ENCODE measurements at regions not wholly inside any gene's neighbourhood (a gene's known extent, or its start where the extent isn't known, plus 50 kb on each side); places are given as distances from the start of the nearest gene placed in this dataset.

DNA sequence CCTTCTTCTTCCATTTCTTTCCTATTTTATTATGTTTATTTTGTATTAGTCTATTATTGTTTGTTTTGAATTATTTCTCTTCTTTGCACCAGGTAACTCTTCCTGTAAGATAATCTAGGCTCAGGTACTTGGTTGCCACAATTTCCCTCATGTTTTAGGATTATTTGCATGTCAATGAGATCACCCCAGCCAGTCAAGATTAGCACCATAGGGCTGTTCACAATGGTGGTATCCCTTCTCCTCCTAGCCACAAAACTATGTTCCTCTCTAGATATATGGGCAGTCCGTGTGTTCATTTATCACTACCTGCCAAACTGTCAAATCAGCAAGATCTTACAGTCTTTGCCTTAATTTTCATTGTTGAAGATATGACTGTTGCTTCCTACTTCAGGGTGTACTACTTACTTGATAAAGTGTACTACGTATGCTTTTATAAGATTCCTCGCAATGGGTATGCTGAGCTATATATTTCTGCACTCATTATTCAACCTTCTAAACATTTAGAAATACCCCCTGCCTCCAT lies 1536.2 kb downstream of the PLA2G4A start:
- no peak for DNase-seq

DNA sequence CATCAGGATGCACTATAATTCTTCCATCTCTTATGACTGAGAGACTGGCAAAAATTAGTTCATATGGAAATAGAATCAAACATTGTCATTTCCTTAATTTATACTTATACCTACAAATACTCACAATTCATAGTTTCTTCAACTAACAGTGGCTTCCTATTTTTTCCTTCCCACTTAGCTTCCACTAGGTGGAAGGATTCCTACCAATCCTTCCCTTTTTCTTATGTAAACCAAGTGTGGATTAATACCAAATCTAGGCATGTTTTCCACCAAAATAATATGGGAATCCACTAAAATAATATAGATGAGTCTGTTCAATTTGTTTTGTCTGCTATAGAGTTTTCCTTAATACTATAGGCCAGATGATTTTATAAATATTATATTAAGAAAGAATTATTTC lies 1537.1 kb downstream of the PLA2G4A start:
- no peak for DNase-seq

DNA sequence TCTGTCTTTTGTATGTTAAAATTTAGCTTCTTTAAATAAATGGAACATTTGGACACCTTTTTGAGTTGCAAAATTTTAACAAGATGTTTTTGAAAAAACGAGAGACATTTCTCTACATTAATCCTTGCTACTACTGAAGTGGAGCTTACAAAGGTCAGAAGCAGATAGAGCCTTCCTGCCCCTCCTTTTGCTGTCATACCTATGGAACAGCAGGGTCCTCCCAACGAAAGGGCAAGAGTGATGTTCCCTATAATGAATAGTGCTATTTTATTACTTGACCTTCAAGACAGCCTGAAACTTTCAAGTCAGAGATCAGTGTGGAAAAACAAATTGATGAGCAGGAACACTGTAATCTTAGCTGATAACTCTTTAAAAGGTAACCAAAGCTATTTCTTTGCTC lies 1538.9 kb downstream of the PLA2G4A start:
- DNase-seq = no peak

DNA sequence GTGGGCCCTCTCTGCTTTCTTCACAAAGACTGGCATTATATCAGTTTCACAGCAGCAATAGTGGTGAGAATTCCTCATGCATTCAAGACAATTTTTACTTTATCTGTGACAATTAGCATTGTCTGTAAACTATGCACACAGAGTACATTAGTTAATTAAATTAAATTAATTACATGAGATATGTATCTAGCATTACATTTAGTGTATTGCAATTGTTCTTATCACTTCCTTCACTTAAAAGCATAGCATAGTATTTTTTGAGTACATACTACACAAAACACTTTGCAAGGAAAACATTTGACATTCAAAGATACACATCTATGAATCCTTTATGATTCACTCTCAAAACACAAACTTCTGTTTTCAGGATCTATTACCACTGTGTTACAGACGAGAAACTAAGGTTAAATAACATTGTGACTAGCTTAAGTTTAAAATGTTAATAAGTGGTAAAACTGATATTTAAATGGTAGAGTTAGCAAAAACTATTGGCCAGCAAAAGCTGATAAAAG lies 1542.6 kb downstream of the PLA2G4A start:
- no peak for DNase-seq

- DNase-seq = no peak
Observed at GRCh38 chr1:188372821-188373220, 1544.1 kb downstream of the PLA2G4A start.

- no peak for DNase-seq
Observed at GRCh38 chr1:188382851-188383250, 1554.1 kb downstream of the PLA2G4A start.

GRCh38 chr1:188386161-188386560 lies 1557.4 kb downstream of the PLA2G4A start:
- no peak for DNase-seq

DNA sequence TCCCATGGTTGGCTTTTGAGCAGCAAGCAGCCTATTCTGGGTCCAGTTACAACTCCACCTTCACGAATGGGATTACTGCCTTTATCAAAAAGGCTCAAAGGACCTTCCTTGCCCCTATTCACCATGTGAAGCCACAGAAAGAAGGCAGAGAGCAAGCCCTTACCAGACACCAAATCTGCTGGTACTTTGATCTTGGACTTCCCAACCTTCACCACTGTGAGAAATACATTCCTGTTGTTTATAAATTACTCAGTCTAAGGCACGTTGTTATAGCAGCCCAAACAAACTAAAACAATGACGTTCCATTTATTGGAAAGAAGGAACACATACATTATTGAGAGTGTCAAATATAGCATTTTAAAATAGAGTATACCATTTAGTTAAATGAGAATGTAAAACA lies 1557.9 kb downstream of the PLA2G4A start:
- DNase-seq = no peak

- no peak for DNase-seq
Observed at GRCh38 chr1:188394677-188395076, 1565.9 kb downstream of the PLA2G4A start.

DNA sequence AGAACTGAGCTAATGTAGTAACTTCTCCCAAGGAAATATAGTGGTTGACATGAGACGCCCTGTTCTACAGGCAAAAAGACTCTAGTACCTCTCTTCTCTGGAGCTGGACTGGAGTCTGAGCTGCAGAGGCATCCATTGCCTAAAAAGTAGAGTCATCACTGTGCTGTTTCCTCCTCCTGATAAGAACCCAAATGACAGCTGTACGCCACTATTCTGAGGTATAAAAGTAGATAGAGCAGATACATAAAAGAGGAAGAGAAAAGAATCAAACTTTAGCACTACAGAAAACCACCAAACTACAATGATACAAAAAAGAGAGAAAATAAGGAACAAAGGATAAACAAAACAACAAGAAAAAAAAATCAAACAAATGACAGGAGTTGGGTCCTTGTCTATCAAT lies 1568.8 kb downstream of the PLA2G4A start:
- no peak for DNase-seq

DNA sequence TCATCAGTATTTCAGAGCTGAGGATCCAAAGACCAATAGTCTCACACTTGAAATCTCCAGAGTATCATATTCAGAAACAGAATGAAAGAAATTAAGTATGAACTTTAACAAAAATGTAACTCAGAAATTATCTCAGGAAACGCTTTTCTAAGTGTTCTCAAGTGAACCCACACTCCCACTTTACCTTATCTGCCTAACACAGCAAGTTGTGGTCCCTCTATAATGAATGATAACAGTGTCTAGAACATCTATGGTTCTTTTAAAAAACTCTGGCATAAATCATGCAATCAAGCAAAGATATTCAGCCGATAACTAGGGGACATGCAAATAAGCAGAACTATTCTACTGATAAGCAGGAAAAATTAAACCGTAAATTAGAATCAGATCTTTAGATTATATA lies 1574.2 kb downstream of the PLA2G4A start:
- no peak for DNase-seq

DNA sequence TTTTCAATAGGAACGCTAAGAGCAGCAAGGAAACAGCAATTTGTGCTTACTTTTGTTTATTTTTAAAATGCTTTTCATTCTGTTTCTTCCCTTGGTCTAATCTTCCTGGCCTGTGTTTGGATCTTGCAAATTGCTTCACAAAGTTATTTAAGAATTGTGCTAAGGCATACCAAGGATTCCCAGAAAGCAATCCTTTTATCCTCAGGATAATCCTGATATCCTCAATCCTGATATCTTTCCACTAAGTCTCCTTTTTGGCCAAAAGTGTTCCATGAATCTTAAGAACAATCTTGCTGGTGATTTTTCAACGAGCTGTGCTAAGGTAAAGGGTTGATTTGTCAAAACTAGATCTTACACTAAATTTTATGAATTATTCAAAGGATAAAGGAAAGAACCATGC lies 1577.9 kb downstream of the PLA2G4A start:
- no peak for DNase-seq

DNA sequence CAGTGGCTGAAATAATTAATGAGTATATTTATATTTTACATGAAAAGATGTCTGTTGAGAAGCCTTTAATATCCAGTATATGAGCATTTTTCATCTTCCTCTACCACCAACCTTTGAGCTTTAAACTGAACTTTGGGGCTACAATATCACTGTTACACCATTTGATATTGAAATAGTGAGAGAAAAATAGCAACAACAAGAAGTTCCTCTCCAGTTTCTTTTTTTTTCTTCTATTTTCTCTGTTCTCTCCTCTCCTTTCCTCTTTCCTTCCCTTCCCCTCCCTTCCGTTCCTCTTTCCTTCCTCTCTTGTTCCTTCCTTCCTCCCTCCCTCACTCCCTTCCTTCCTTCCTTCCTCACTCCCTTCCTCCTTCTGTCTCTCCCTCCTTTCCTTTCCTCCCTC lies 1591.4 kb downstream of the PLA2G4A start:
- DNase-seq = no peak

DNA sequence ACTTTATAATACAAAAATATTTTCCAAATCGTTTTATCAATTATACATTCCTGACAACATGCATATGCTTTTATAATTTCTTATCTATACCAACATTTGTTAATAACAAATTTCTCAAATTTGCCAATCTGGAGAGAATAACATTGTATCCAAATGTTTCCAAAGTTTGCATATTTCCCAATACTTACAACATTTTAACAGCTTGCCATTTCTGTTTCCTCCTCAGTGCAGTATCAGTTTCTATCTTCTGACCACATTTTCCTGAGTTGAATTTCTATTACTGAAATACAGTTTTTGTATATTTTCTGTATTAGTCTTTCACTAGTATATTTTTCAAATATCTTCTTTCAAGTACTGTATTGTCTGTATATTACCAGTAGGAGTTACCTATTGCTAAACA lies 1594.3 kb downstream of the PLA2G4A start:
- DNase-seq = no peak

GRCh38 chr1:188424176-188424575 lies 1595.4 kb downstream of the PLA2G4A start:
- no peak for DNase-seq

DNA sequence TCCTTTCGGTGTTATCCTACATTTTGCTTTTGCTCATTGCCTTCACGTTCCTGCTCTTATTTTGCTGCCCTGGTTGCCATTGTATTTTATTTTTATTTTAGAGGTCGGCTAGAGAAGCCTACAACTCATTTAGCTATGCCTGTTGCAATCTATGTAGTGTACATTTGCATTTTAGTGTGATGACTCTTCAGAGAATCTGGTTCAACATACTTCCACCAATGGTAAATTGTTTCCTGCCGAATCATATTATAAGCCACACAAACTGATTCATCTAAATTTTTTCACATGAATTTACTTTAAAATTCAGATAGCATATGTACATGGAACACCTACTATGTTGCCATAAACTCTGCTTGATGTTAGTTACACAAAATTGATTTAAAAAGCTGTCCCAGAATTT lies 1596.9 kb downstream of the PLA2G4A start:
- DNase-seq = no peak

- DNase-seq = no peak
Observed at GRCh38 chr1:188426561-188426960, 1597.8 kb downstream of the PLA2G4A start.

- DNase-seq = no peak
Observed at GRCh38 chr1:188427642-188428041, 1598.9 kb downstream of the PLA2G4A start.

- no peak for DNase-seq
Observed at GRCh38 chr1:188429386-188429785, 1600.6 kb downstream of the PLA2G4A start.

GRCh38 chr1:188432427-188432826 lies 1603.7 kb downstream of the PLA2G4A start:
- DNase-seq = no peak

- DNase-seq = no peak
Observed at GRCh38 chr1:188433425-188433824, 1604.7 kb downstream of the PLA2G4A start.

GRCh38 chr1:188444526-188444925 lies 1615.8 kb downstream of the PLA2G4A start:
- no peak for DNase-seq

DNA sequence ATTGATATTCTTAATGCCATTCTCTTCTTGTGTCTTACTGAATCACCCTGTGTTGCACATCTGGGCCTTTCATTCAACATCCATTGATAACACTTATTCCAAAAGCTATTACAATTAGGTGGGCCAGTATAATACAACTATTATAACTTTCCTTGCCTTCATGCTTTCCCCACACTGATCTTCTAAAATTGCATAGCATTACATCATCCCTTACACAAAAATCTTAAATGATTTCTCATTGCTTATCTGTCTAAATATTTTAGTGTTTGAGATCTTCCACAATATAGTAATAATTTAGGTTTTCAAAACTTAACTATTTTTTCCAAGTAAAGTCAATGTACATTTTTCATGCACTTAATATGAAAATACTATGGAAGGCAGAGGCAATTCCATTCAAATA lies 1634.1 kb downstream of the PLA2G4A start:
- no peak for DNase-seq

DNA sequence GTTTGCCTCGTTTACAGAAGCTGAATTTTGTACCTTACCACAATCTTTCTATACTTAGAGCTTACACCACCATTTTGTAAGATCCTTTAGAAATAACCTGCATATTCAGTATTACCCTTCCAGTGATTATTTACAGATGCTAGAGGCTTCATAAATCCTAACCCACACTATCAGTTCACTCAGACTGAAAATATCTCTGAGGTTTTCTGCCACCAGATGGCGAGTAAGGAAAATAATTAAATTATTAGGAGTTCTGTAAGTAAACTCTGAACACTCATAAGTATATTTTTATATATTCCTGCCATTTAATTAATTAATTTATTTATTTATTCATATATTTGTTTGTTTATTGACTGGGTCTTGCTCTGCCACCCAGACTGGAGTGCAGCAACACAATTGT lies 1635.2 kb downstream of the PLA2G4A start:
- peak in 1 of 2 experiments; percentile 9 for DNase-seq

DNA sequence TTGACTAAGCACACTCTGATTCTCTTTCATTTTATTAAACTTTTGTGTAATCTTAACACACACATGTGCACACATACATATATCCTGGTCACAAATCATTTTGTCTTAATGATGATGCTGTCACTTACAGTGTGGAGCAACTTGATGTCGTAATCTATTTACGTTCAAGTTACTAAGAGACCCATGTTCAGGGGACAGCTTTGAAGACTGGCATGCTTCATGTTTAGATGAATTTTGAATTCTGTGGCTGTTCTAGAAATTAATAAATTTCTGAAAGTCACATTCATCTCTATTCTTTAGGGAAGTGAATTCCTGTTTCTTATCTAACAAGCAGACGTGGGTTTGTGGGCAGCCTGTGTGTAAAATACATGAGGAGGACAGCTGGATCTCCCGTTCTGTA lies 1637.8 kb downstream of the PLA2G4A start:
- no peak for DNase-seq

GRCh38 chr1:188476606-188477005 lies 1647.9 kb downstream of the PLA2G4A start:
- no peak for DNase-seq
